Gastrocnemius medialis (tissue), 4 donors: ENCODE measurements at regions not wholly inside any gene's neighbourhood (a gene's known extent, or its start where the extent isn't known, plus 50 kb on each side); places are given as distances from the start of the nearest gene placed in this dataset.
"Not testable (repeated sequence)": the region's sequence is repeated elsewhere in the genome, so short reads cannot be mapped to it uniquely, and the experiment has no call there.

Experiments used
- ATAC-seq, 2 donors: fragments of 150-250 bp; one replicate each; pipeline ENCODE4 v1.9.1; 2016
- DNase-seq, 2 donors: peaks; one replicate each; pipeline ENCODE4 v3.0.0-alpha.2; 2019
- H3K27ac ChIP-seq, 4 donors: fragments of 200-600 bp; sonication (generic); 1 replicate in 1 of 4; 2 replicates in 3 of 4; pipeline ENCODE4 v1.5.1; 2016 to 2018; ENCODE audit warnings: mild to moderate bottlenecking in 2 of 4, moderate library complexity in 1 of 4
- H3K27me3 ChIP-seq, 3 donors: fragments of 200-600 bp; sonication (generic) in 2 of 3; 1 replicate in 1 of 3; 2 replicates in 2 of 3; pipeline versions ENCODE4 v1.5.1 to v1.6.0; 2016 to 2019; ENCODE audit warnings: mild to moderate bottlenecking in 1 of 3, moderate library complexity in 1 of 3
- H3K36me3 ChIP-seq, 2 donors: fragments of 200-600 bp; sonication (generic) in 1 of 2; one replicate each; pipeline ENCODE4 v1.5.1; 2017 to 2018
- H3K4me1 ChIP-seq, 2 donors: fragments of 200-600 bp; sonication (generic) in 1 of 2; one replicate each; pipeline ENCODE4 v1.5.1; 2016 to 2017; ENCODE audit warnings: mild to moderate bottlenecking in 2 of 2
- H3K4me3 ChIP-seq, 4 donors: fragments of 200-600 bp; sonication (generic) in 3 of 4; 1 replicate in 1 of 4; 2 replicates in 3 of 4; pipeline ENCODE4 v1.5.1; 2016 to 2019; ENCODE audit warnings: mild to moderate bottlenecking in 2 of 4
- H3K9me3 ChIP-seq, 3 donors: fragments of 200-600 bp; sonication (generic) in 2 of 3; 1 replicate in 1 of 3; 2 replicates in 2 of 3; pipeline ENCODE4 v1.5.1; 2016 to 2019
- CTCF ChIP-seq, 5 experiments: fragments of 450-650 bp in 3 of 5; fragments of 200-600 bp in 2 of 5; sonication (generic) in 2 of 5; IDR thresholded peaks in 4 of 5; conservative IDR thresholded peaks in 1 of 5; 1 replicate in 4 of 5; 2 replicates in 1 of 5; pipeline ENCODE4 v1.5.1; 2016 to 2019; ENCODE audit warnings: antibody characterized with exemption in 5 of 5, mild to moderate bottlenecking in 3 of 5, moderate library complexity in 3 of 5
- POLR2A ChIP-seq, 2 donors: fragments of 450-650 bp; IDR thresholded peaks; one replicate each; pipeline ENCODE4 v1.6.1; 2017; ENCODE audit warnings: antibody characterized with exemption in 2 of 2, mild to moderate bottlenecking in 2 of 2, moderate library complexity in 2 of 2
- in situ Hi-C, 4 donors: fragments of 200-750 bp; cut with MboI; loops; one replicate each; pipeline versions ENCODE4 v1.15.0 to v1.8.0; 2017; ENCODE audit warnings: low sequenced_read_pairs in 4 of 4
- intact Hi-C: fragments of 100-400 bp; cut with DNase I; formaldehyde crosslinking; loops from one replicate; pipeline ENCODE4 v1.15.1; 2023; ENCODE audit warnings: low total_unique reads

DNA sequence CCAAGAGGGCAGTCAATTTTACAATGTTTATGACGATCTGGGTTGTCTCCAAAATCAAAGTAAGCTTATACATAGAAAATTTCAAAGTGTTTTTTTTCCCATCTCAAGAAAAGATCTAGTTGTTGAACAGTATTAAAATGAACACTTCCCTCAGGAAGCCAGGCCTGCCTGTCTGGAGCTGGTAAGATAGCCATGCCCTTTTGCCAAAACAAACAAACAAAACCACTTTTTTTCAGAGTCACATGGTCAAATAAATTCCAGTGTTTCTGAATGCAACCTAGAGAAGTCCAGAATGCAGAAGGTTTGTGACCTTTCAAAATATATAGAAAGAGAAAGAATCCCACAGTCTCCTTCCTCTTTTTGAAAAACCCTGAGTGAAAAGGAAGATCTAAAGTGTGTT, 178.6 kb upstream of the TSPY4 start:
- Histone ChIP-seq H3K4me3 (no peak overlapping the region), H3K36me3 (no peaks in the 10 kb centered on the region), H3K27ac (no peak overlapping the region), H3K9me3 (no peaks in the 10 kb centered on the region), H3K27me3 (no peaks in the 10 kb centered on the region), H3K4me1 (no peaks in the 10 kb centered on the region)
- intact Hi-C loops, result no loop called here
- TF ChIP-seq POLR2A (IDR thresholded peaks at IDR 0.05) (no peak), CTCF (IDR thresholded peaks at IDR 0.05 in 4 of 5, conservative IDR thresholded peaks at IDR 0.05 in 1 of 5) (no peak)
- in situ Hi-C loops, result no loop called here
- ATAC-seq (no peak), DNase-seq (no peak)

DNA sequence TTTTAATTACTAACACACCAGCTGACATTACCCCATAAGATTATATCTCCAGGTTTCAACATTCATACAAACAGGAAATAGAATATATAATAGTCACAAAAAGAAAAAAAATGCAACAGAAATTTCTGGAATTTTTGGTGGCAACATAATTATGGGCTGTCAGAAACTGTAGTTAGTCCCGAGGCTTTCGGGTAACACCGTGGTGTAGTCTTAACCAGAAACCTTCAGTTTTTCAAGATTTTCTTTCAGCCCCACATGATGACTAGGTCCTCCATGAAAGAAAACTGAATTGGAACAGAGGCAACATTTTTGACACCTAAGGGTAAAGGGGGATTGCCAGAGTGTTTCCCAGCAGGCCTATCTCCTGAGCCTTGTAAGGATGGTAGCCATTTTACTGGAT, 176.9 kb upstream of the TSPY4 start:
- peak overlapping the region in 2 of 4 donors; percentile 70 to 75 for H3K27ac ChIP-seq
- H3K36me3 ChIP-seq, H3K9me3 ChIP-seq, H3K4me3 ChIP-seq, DNase-seq, ATAC-seq, intact Hi-C loops, in situ Hi-C loops, H3K4me1 ChIP-seq, H3K27me3 ChIP-seq: not testable (repeated sequence)

GRCh38 chrY:9160976-9161375, 176.3 kb upstream of the TSPY4 start:
- in situ Hi-C loops, H3K9me3 ChIP-seq, H3K27me3 ChIP-seq, intact Hi-C loops, H3K4me3 ChIP-seq, H3K4me1 ChIP-seq, H3K36me3 ChIP-seq: not testable (repeated sequence)
- ATAC-seq, result peak; percentile 91 to 93
- peak overlapping the region in 2 of 4 donors; percentile 70 to 75 for H3K27ac ChIP-seq
- peak; percentile 40 to 71 for DNase-seq

GRCh38 chrY:9161990-9162389, 175.3 kb upstream of the TSPY4 start:
- H3K27me3 ChIP-seq, H3K36me3 ChIP-seq, H3K4me1 ChIP-seq, ATAC-seq, H3K9me3 ChIP-seq, in situ Hi-C loops, intact Hi-C loops, H3K4me3 ChIP-seq, DNase-seq: not testable (repeated sequence)
- H3K27ac ChIP-seq, result peak overlapping the region in 1 of 4 donors; percentile 65

- intact Hi-C loops, in situ Hi-C loops, H3K4me1 ChIP-seq, H3K36me3 ChIP-seq, H3K27me3 ChIP-seq, DNase-seq, H3K27ac ChIP-seq, H3K4me3 ChIP-seq, H3K9me3 ChIP-seq: not testable (repeated sequence)
- ATAC-seq, result peak; percentile 30 to 45
Observed at GRCh38 chrY:9162424-9162823, 174.8 kb upstream of the TSPY4 start.

DNA sequence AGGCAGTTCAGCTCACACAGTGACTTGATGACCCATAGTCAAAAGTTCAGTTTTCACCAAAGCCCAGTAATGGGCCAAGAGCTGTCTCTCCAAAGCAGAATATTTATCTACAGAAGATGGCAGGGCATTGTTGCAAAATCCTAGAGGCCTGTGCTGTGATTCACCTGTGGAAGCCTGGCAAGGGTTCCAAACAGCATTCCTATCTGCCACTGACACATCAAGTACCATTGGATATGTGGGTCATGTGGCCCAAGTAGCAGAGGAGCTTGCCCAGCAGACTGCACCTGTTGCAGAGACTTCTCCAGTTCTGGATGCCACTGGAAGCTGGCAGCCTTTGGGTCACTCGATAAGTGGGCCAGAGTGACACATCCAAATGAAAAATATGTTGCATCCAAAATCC, 159.6 kb upstream of the TSPY4 start:
- H3K4me1 ChIP-seq, intact Hi-C loops, in situ Hi-C loops, H3K4me3 ChIP-seq, H3K36me3 ChIP-seq, H3K27me3 ChIP-seq, H3K9me3 ChIP-seq: not testable (repeated sequence)
- peak; percentile 54 to 81 for DNase-seq
- peak overlapping the region in 1 of 4 donors; percentile 18 for H3K27ac ChIP-seq
- peak; percentile 98 to 99 for ATAC-seq

- peak in 1 of 2 donors; percentile 75 for ATAC-seq
- DNase-seq, H3K36me3 ChIP-seq, in situ Hi-C loops, H3K4me3 ChIP-seq, intact Hi-C loops, H3K9me3 ChIP-seq, H3K4me1 ChIP-seq, H3K27me3 ChIP-seq, H3K27ac ChIP-seq: not testable (repeated sequence)
Observed at GRCh38 chrY:9184827-9185226, 152.4 kb upstream of the TSPY4 start.

DNA sequence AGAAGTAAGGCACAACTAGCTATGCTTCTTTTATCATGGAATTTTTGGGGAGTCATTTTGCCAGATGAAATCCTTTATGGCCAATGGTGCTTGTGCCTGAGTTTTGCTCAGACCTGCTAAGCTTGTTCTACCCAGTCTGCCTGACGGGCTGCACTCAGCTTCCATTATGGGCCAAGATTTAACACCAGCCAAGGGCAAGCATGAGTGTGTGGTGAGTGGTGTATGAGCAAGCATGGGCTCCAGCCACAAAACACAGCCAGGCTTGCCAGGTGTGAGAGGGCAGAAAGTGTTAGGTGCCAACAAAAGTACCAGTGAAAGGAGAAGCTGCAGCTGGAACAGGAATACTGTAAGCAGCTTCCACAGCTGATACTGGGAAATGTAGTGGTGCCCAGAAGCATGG, 130.2 kb upstream of the TSPY4 start:
- in situ Hi-C loops, DNase-seq, H3K27ac ChIP-seq, H3K4me3 ChIP-seq, H3K36me3 ChIP-seq, intact Hi-C loops, H3K27me3 ChIP-seq, H3K9me3 ChIP-seq, H3K4me1 ChIP-seq: not testable (repeated sequence)
- ATAC-seq, result peak in 1 of 2 donors; percentile 54
